ENCODE measurements at regions not wholly inside any gene's neighbourhood (a gene's known extent, or its start where the extent isn't known, plus 50 kb on each side); places are given as distances from the start of the nearest gene placed in this dataset.

GRCh38 chr3:89740080-89740880 lies 632.9 kb downstream of the EPHA3 start:
- no peak for TF ChIP-seq CTCF (IDR thresholded peaks at IDR 0.05)
- TF ChIP-seq POLR2A (IDR thresholded peaks at IDR 0.05) = no peak
